ENCODE measurements at regions not wholly inside any gene's neighbourhood (a gene's known extent, or its start where the extent isn't known, plus 50 kb on each side); places are given as distances from the start of the nearest gene placed in this dataset.
A peak's percentile ranks its signal among the peaks of the same experiment; 100 is the strongest.

GRCh38 chr12:85393606-85394005 lies 113.6 kb downstream of the ALX1 start:
- no peak overlapping the region for H3K4me3 ChIP-seq (ENCODE audit: control insufficient read depth, low read depth, low read length)
- TF ChIP-seq CTCF (IDR thresholded peaks at IDR 0.05; ENCODE audit: control insufficient read depth, insufficient read depth, low read depth, low read length, missing control alignments), result no peak
- DNase-seq (ENCODE audit: low read depth), result no peak

- no peak overlapping the region for H3K4me3 ChIP-seq (ENCODE audit: control insufficient read depth, low read depth, low read length)
- TF ChIP-seq CTCF (IDR thresholded peaks at IDR 0.05; ENCODE audit: control insufficient read depth, insufficient read depth, low read depth, low read length, missing control alignments), result no peak
- no peak for DNase-seq (ENCODE audit: low read depth)
These were observed 114.0 kb downstream of the ALX1 start for GRCh38 chr12:85394065-85394464.

GRCh38 chr12:85394809-85395208 lies 114.8 kb downstream of the ALX1 start:
- no peak overlapping the region for H3K4me3 ChIP-seq (ENCODE audit: control insufficient read depth, low read depth, low read length)
- no peak for DNase-seq (ENCODE audit: low read depth)
- TF ChIP-seq CTCF (IDR thresholded peaks at IDR 0.05; ENCODE audit: control insufficient read depth, insufficient read depth, low read depth, low read length, missing control alignments), result no peak

GRCh38 chr12:85405262-85405661 lies 125.2 kb downstream of the ALX1 start:
- H3K4me3 ChIP-seq (ENCODE audit: control insufficient read depth, low read depth, low read length), result no peak overlapping the region
- TF ChIP-seq CTCF (IDR thresholded peaks at IDR 0.05; ENCODE audit: control insufficient read depth, insufficient read depth, low read depth, low read length, missing control alignments), result no peak
- no peak for DNase-seq (ENCODE audit: low read depth)

- DNase-seq (ENCODE audit: low read depth), result peak; percentile 41
- TF ChIP-seq CTCF (IDR thresholded peaks at IDR 0.05; ENCODE audit: control insufficient read depth, insufficient read depth, low read depth, low read length, missing control alignments), result no peak
These were observed 125.9 kb downstream of the ALX1 start for GRCh38 chr12:85405781-85406522.

GRCh38 chr12:85413266-85413665 lies 133.2 kb downstream of the ALX1 start:
- no peak overlapping the region for H3K4me3 ChIP-seq (ENCODE audit: control insufficient read depth, low read depth, low read length)
- DNase-seq (ENCODE audit: low read depth), result no peak
- no peak for TF ChIP-seq CTCF (IDR thresholded peaks at IDR 0.05; ENCODE audit: control insufficient read depth, insufficient read depth, low read depth, low read length, missing control alignments)

More at GRCh38 chr12:85405781-85406522, 125.9 kb downstream of the ALX1 start:
- H3K4me3 ChIP-seq (ENCODE audit: control insufficient read depth, low read depth, low read length), result no peak overlapping the region

Measured in AG09309 (cell line).